Stimulated activated CD4-positive, alpha-beta T cell treated with anti-CD3 and anti-CD28 coated beads, TNF-alpha, amount 100 ng/mL, for 1 hour (primary cell): ENCODE measurements at regions not wholly inside any gene's neighbourhood (a gene's known extent, or its start where the extent isn't known, plus 50 kb on each side); places are given as distances from the start of the nearest gene placed in this dataset.

Source experiments
- DNase-seq, 3 donors: peaks; one replicate each; pipeline ENCODE4 v3.0.0-alpha.2; 2020; ENCODE audit warnings: low read depth in 3 of 3, low spot score in 1 of 3

DNA sequence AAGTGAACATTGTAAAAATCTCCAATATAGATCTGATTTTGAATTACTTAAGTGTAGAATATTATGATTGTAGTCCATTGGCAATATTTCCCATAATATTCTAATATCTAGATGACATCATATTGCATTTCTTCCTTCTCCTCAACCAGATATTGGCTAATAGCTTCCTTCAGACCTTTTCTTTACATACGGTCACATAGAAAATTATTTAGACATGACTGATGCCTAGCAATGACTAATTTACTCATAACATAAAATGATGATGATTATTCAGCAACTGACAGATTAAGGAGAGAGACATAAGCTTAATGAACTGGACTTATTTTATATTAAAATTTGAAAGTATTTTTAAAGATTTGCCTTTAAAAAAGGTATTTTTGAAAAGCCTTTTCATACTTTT is 1287.6 kb downstream of the STIM2 start:
- DNase-seq: no peak

DNA sequence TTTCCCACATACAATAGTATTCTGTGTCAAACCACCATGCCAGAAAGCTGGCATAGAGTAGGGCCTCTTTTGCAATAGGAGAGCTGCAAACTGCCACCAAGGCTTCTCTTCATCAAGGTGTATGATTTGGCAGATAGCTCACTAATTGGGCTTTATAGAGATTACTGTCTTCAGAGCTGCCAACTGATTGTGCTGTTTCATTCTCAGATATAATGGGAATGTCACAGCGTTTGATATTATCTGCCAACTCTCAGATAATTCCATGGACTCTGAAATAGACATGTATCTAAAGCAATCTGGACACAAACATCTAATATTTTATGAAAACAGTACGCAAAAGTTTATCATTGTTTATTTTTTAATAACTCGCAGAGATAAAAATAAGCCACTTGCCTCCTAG is 1289.1 kb downstream of the STIM2 start:
- DNase-seq: no peak

DNA sequence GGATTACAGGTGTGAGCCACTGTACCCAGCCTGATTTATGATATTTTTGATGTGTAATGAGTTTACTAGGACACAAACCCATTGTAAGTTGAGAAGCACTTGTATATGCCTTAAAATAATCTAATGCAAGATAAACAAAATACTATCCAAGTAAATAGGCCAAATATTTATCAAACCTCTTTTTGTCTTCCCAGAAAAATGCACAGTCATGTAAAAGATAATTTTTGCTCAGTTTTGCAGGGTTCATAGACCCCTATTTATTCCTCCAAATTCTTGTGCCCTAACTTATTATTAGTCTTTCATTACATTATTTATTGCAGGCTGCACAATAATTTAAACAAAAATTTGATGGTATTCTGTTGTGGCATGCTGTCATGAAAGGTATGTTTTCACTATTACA is 1290.7 kb downstream of the STIM2 start:
- DNase-seq: no peak

DNA sequence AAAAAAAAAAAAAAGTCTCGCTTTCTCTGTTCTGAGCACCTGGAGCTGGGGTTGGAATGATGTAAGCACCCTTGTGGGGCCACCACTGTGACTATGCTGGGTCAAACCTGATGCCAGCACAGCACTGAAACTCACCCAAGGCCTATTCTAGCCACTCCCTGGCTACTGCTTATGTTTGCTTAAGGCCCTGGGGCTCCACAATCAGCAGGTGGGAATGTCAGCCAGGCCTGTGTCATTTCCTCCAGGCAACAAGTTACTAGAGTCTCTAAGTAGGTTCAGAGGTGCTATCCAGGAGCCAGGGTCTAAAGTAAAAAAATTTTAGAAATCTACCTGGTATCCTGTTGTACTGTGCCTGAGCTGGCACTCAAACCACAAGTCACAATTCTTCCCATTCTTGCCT is 1306.8 kb downstream of the STIM2 start:
- DNase-seq: no peak

DNA sequence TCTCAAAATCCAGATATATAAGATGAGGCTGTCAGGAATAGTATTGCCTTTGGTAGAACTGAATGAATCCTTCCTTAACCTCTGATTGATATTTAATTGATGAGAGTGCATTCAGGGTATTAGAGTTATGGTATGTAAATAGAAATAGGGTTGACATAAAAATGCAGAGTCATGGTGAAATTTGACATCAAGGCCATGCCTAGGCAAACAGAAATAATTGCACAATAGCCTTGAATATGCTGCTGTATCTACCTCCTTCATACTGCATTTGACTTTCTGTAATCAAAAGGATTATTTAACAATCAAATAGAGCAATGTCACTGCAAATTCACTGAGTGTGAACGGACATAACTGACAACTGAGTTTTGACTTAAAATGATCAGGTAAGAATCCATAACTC is 1316.3 kb downstream of the STIM2 start:
- no peak for DNase-seq

DNA sequence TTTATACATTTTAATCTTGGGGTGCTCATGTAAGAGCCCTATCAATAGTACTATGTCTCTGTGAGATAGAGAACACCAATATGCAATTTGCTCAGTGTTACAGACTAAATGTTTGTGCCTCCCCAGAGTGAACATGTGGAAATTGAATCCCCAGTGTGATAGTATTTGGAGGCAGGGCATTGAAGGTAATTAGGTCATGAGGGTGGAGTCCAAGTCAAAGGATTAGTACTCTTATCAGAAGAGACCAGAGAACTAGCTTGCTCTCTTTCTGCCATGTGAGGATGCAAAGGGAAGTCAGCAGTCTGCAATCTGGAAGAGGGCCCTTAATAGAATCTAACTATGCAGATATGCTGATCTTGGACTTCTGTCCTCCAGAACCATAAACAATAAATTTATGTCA is 1317.0 kb downstream of the STIM2 start:
- DNase-seq: no peak

DNA sequence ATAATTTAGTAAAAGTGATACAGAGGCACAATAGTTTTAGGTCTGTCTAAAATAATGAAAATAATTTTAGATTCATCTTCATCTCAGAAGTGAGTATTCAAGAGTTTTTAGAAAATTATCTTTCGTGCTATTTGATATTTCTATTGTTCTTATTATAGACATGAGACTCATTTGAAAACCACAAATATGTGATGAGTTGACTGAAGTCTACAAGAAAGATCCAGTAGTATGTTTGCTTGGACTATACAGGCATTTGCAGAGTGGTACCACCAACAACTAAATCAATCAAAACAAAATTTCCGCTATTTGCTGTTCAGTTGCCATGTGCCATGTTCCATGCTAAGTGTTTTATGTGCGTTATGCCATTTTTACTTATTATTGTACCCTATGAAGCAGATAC is 1318.5 kb downstream of the STIM2 start:
- no peak for DNase-seq

DNA sequence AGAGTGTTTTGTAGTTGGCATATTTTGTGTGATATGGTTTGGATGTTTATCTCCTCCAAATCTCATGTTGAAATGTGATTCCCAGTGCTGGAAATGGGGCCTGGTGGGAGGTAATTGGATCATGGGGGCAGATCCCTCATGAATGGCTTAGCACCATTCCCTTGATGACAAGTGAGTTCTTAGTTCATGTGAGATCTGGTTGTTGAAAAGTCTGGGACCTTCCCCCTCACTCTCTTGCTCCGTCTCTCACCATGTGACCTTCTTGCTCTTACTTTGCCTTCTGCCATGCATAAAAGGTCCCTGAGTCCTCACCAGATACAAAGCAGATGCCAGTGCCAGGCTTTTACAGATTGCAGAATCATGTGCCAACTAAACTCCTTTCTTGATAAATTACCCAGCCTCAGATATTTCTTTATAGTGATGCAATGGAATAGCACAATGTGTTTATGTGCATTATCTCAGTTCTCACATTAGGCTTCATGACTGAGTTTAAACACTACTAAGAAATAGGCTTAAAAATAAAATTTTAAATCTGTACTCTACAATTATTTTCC is 1348.8 kb downstream of the STIM2 start:
- DNase-seq: no peak

DNA sequence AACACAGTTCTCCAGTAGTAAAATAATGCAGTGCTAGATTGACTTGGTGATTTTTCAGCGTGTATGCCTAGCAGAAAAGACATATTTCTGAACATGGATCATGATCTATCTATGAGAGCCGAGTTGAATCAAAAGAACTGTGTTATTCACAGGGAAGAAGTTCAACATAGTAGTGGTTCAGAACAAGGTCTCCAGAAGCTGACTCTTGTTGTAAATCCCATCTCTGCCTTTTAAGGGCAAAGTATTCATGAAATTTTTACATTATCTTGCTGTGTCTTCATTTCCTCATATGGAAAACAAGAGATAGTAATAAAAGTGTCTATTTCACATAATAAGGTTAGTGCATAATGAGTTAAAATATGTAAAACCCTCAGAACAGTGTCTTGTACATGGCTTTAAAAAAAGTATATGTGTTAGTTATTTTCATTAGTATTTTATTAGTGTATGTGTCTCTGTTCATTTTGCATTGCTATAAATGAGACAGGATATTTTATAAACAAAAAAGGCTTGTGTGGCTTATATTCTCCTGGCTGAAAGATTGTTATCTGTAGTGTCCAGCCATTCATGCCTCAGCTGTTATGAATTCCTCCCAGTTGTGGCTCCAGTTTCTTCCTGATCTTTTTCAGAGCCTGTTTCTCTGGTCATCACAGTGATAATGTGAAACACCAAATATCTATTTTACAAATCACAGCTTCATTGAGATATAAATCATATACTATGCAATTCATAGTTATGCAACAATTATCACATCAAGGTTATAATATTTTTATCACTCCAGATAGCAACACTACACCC is 1351.2 kb downstream of the STIM2 start:
- DNase-seq: no peak

DNA sequence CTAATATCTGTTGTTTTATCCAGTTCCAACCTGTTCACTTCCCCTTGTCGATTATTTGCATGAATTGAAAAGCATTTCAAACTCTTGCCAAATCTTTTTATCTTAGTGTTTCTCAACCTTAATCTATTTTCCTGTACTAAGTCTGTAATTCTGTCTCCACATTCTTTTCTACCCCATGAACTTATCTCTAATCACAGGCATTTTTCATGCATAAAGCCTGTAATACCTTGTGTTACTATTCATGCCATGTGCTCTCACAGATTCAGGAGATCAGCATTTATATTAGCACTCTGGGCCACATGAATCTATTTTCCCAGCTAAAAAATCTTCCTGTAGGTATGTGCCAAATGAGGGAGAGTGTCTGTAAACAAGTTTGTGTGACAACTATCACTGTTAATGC is 1360.9 kb downstream of the STIM2 start:
- no peak for DNase-seq

DNA sequence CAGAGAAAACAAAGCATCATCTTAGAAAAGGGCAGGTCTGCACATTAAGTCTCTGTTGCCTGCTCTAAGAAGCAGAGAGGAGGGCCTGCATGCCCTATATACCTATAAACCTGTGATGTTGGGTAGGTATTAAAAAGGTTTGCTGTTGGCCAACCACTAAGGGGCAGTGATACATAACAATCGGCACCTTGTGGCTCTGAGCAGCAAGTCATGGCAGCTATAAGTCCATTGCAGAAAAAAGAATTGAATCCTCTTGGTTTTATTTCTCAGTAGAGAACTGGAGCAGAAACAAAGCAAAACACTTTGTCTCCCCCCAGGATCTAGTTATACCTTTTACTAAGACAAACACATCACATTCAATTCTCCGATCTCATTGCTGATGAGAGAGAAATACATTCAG is 1364.4 kb downstream of the STIM2 start:
- DNase-seq: no peak

DNA sequence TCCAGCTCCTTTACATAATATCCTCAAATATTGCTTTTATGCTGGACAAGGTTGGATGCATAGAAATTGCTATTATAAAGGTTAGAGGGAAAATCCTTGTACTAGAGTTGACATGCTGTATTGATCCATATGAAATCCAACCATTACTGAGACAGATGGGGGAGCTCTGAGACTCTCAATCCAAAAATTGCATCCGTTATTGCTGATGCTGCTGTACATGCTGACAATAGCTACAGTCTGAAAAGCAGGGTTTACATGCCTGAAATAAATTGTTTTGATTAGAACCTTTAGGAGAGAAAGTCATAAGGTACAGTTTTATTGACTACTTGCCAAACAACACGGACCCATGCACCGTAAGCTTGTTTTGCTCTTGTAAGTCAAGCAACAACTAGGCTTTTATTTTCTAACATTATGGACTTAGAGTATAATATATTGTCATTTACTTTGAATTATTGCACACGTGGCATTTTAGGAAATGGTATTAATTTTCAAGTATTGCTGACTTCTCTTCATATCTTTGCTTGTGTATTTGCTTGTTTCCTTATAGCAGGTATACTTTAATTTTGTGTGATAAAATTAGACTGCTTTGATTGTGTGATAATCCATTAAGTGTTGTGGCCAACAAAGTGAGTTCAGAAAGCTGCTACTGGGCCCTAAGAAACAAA is 1365.2 kb downstream of the STIM2 start:
- DNase-seq: no peak

DNA sequence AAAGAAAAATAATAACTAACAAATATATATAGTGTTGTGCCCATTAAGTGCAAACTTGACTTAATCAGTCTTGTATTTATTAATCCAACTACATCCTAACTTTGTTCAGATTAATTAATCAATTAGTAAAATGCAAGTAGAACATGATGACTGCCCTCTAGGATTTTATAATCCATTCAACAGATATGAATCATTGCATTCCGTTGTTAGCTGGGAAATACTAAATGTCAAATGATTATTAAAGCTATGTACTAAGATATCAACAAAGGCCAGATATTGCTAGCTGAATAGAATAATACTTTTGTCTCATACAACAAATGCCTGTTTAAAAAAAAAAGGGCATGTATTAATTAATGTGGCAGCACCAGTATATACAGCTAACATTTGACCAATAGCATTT is 1366.3 kb downstream of the STIM2 start:
- no peak for DNase-seq

DNA sequence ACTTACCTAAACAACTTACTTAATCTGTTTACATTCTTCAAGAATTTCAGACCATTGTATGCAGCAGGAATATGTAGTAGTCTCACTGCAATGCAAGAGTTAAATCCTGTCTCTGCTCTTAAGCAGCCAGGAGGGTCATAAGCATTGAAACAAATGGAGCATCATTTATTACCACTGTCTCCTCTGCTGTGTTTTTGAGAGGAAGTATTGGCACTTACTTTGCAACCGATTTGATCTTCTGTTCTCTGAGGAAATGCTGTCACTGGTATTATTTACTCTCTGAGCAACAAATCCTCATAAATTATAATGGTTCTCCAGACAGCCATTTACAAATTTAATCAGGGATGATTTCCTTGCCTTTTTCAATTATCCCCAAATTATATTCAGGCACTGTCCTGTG is 1367.1 kb downstream of the STIM2 start:
- DNase-seq: no peak

DNA sequence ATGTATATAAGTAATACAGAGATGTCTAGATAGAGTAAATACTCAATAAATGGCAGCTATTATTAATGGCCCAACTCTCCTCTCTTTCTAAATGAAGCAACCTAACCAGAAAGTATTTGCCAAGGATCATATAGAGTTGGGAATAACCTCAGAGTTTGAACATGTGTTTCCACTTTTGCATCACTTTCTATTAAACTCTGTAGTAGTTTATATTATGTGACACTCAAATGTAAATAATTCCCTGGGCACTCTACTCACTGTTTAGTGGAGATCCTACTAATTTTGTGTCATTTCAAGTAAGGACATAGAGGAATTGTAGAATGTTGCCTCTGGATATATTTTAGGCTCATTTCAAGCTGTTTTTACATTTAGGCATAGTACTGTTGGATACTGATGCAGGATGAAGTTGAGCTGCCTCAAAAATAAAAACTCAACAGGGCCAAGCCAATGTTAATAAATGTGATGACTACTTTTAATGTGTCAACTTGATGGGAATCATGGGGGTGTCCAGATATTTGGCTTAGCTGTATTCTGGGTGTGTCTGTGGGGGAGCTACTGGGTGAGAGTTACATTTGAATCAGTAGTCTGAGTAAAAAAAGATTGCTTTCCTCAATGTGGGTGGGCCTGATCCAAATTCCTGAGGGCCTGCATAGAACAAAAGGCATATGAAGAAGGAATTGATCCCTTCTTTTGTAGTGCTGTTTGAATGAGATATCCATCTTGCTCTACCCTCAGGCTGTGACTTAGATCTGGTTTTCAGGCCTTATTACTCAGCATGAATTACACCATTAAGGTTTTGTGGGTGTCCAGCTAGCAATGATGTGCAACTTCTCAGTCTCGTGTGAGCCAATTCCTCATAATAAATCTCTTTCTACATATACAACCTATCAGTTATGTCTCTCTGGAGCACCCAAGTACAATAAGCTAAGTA is 1368.2 kb downstream of the STIM2 start:
- DNase-seq: no peak

DNA sequence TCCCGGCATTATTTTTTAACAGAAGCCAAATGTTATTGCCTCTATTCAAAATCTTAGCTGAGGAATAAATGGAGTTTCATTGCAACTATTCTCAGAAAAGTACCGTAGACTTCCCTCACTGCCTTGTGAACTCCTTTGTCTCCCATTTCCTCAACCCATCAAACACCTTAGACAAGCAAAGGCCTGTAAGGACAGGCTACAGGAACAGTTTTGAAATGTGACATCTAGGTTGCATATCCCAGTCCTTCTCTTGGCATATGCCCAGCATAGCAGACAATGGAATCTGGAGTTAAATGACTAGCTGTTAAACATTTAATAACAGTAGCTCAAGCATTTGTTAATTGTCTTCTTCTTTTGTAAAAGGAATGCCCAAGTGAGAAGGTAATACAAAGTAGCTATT is 1371.7 kb downstream of the STIM2 start:
- no peak for DNase-seq

DNA sequence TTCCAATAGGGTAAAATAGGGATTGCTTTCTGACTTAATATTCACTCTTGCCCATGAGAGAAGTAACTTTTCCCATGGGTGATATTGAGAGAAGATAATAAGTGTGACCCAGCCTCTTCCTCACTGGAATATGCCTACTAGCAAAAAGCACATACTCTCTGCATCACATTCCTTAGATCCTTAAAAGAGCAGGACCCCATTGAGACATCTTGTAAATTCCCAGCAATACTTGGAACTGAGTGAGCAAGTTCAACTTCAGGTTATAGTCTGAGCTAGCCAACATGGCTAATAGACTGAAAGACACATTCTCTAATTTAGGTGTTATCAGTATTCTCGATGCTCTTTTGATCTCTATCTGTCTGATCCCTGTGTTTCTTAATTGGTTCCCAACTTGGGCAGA is 1372.3 kb downstream of the STIM2 start:
- DNase-seq: no peak

DNA sequence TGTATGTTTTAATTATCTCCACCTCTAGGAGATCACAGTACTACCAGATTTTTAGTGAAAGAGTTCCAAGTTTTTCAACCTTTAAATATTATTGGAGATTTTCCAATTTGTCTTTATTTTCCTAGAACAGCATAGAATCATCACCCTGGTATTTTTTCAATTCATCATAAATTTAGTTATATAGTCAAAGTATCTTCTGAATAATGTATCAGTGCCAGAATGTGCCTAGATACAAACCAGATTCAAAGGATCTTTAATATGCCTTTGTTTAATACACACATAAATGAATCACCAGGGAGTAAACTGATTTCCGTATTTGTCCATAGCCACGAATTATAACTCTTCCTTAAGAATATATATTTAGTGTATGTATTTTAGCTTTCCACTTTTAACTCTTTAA is 1373.1 kb downstream of the STIM2 start:
- DNase-seq: no peak

DNA sequence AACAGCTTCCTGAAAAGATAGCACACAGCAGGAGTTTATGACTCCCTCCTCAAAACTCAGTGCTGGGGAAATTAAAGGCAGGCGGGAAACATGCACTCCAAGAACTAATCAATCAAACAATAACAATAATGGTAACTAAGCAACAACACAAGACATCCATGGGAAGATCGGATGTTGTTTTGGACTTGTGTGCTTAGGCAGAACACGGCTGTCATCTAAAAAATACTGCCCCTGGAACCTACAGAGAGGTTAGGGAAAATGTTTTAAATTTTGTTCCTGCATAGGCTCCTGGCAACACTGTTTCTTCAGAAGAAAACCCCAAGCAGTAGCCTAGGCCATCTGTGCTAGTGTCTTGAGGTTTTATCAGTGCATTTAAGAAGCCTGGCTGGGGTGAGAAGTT is 1378.2 kb downstream of the STIM2 start:
- no peak for DNase-seq

DNA sequence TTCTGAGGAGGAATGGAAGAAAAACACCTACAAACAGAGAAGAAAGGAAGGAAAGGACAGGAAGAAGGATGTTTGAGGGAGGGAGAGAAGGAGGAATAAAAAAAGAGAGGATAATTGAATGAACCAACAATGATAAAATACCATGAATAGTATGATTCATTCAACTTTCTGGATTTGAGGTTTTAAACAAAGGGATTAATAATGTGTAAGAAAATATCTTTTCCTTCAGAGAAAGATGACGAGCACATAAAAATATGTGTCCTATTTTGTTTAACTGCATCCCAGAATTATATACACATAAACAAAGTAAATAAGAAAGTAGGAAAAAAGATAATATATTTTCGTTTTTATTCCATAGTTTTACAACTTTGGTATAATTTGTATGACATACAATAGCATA is 1380.4 kb downstream of the STIM2 start:
- DNase-seq: no peak

DNA sequence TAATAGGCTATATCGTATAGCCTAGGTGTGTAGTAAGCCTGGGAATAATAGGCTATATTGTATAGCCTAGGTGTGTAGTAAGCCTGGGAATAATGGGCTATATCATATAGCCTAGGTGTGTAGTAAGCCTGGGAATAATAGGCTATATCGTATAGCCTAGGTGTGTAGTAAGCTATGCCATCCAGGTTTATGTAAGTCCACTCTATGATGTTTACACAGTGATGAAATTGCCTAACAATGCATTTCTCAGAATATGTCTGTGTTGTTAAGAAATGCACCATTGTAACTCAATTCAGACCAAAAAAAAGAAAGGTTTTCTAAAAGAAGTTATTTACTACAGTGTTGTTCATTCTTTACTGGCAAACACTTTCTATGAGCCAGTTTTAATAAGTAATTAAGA is 1387.2 kb downstream of the STIM2 start:
- DNase-seq: no peak

DNA sequence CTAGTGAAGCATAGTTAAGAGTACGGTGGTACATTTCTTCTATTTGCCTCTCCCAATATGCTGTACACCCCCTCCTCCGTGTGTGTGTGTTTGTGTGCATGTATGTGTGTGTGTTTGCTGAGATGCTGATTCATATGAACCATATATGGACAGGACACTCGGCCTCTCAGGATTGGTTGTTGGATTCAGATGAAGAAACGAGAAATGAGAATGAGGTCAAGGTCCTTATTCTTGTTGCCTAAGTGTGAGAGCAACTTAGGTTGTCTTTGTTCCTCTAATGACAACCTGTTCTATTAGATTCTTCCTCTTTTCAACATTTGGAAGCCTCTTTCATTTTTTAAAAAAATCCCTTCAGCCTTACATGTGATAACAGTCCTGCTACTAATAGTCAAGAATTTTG is 1387.6 kb downstream of the STIM2 start:
- no peak for DNase-seq
